Stimulated activated CD4-positive, alpha-beta T cell treated with anti-CD3 and anti-CD28 coated beads, Interleukin-12 subunit alpha, Interleukin-12 subunit beta, amount 100 ng/mL, for 4 hours (primary cell): ENCODE measurements at regions not wholly inside any gene's neighbourhood (a gene's known extent, or its start where the extent isn't known, plus 50 kb on each side); places are given as distances from the start of the nearest gene placed in this dataset.

Experiments
- DNase-seq: peaks from one replicate; pipeline ENCODE4 v3.0.0-alpha.2; 2020

GRCh38 chr2:9077691-9078090 is 74.2 kb upstream of the MBOAT2 start:
- no peak for DNase-seq

DNA sequence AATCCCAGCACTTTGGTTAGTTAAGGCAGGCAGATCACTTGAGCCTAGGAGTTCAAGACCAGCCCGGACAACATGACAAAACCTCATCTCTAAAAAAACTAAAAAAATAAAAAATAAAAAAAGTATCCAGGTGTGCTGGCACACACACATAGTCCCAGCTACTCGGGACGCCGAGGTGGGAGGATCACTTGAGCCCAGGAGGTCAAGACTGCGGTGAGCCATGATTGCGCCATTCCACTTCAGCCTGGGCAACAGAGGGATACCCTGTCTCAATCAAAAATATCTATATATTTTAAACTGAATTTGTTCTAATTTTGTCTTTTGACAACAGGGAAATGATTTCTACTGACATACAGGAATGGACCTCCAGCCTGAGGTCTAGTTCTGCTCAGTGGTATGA is 73.3 kb upstream of the MBOAT2 start:
- no peak for DNase-seq

DNA sequence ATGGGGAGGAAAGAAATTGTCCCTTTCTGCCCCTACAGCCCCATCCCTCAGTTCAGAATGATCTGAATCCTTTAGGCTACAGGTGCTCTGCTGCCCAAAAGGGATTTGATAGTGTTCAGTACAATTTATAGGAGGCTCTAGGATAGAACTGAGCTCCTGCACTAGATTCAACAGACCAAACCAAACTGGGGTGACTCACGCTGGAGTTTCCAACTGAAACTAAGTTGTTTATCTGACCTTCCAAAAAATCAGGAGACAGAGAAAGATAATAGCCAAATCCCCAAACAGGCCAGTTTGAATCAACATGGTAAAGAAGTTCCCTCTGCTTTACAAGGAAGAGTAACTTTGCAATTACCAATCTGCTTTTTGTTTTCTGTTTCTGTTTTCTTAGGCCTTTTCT is 72.7 kb upstream of the MBOAT2 start:
- no peak for DNase-seq

GRCh38 chr2:9074930-9075329 is 71.4 kb upstream of the MBOAT2 start:
- DNase-seq = no peak

GRCh38 chr2:9071584-9072124 is 68.2 kb upstream of the MBOAT2 start:
- DNase-seq = no peak

DNA sequence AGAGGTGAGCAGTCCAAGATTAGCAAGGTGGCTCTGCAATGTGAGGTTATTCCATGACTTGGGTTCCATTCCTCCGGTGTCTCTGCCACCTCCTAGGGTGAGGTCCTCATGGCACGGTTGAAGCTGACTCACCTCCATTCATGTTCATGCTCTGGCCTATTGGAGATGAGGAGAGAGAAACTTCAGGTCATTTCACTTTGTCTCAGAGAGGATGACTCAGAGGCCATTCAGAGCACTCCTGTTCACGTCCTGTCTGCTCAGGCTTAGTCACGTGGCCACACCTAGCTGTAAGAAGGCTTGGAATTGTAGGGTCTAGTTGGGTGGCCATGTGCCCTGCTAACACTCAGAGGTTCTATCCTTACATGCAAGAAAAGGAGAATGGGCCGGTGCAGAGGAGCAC is 67.5 kb upstream of the MBOAT2 start:
- no peak for DNase-seq

- no peak for DNase-seq
Observed at GRCh38 chr2:9069543-9069942, 66.1 kb upstream of the MBOAT2 start.

- DNase-seq = no peak
Observed at GRCh38 chr2:9065901-9066300, 62.4 kb upstream of the MBOAT2 start.

- DNase-seq = no peak
Observed at GRCh38 chr2:9063023-9063606, 59.6 kb upstream of the MBOAT2 start.

DNA sequence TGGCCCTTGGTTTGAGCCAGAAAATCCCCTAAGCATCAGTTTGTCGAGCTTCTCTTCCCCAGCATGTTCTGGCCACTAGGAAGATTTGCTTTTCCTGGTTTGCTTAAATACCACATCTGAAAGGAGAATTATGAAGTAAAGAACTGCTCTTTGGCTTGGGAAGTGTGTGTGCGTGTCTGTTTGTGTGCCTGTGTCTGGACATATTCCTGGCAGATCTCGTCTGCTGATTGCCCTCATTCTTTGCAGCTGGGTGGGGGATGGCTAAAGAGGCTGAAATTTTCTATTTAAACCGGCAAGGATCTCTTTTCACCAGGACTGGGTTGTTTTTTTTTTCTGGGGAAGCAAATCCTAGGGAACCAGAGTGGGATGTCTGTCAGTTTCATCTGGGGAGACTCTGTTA is 57.3 kb upstream of the MBOAT2 start:
- no peak for DNase-seq

DNA sequence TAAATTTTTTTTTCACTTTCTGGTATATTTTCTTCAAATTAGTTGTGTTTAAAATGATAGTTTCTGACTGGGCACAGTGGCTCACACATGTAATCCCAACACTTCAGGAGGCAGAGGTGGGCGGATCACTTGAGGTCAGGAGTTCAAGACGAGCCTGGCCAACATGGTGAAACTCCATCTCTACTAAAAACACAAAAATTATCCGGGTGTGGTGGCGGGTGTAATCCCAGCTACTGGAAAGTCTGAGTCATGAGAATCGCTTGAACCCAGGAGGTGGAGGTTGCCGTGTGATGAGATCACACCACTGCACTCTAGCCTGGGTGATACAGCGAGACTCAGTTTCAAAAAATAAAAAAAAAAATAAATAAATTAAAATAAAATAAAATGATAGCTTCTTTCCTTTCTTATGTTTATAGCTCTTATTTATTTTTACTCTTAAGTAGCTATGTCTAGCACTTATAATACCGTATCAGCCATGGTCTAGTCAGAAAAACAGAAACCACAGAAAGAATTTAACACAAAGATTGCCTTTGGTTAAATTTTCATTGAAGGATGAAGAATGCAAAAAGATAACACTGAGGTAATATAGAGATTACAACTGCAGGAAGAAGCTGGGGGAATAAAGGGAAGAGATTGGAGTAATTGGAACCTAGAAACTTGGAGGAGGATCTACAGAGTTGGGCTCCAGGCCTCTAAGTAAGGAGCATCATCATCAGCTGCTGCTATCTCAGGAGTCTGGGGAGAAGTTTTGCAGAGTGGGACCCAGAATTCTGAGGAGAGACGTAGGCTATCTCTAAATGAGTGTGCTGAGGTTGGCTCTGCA is 54.7 kb upstream of the MBOAT2 start:
- no peak for DNase-seq

DNA sequence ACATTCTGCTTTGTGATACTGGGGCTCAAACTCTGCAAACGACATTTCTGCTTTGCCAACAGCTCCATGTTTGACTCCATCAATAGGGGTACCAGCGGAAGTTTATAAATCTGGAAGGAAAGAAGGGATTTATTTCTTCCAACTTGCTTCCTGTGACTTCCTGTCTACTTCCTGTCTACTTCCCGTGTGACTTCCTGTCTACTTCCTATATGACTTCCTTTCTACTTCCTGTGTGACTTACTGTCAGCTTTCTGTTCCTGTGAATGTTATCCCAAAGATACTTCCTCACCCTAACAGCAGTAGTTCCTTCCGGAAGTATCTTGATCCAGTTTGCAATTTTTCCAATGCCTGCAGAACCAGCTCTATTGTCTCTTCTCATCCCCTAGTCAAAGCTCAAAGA is 52.0 kb upstream of the MBOAT2 start:
- DNase-seq = no peak

DNA sequence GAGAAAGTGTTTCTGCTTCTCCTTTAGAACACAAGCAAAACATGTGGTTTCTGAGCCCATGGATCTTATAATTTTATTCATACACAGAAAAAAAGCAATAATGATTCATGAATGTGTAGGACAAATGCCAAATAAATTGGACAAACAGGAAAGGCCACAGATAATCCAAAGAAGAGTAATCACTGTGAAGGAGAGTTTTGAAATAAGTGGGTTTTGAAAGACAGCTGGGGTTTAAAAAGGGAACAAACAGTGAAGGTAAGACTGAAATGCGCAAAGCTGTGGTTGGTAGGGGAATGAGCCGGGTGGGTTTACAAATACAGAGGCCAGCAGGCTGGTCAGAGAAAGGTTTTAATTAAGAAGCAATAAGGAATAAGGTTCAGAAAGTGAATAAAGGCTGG is 50.0 kb upstream of the MBOAT2 start:
- DNase-seq = no peak
